Mesothelial cell of epicardium (in vitro differentiated cells): ENCODE measurements at regions not wholly inside any gene's neighbourhood (a gene's known extent, or its start where the extent isn't known, plus 50 kb on each side); places are given as distances from the start of the nearest gene placed in this dataset.
"Not testable (repeated sequence)": the region's sequence is repeated elsewhere in the genome, so short reads cannot be mapped to it uniquely, and the experiment has no call there.

Experiments used
- DNase-seq, 2 experiments: peaks; one replicate each; pipeline ENCODE4 v3.0.0; 2021; ENCODE audit warnings: low spot score in 2 of 2; ENCODE audit not compliant: unreplicated experiment in 2 of 2
- H3K27ac Mint-ChIP-seq: 2 replicates; pipeline ENCODE4 v1.8.0; 2021; ENCODE audit warnings: mixed read lengths
- H3K27me3 Mint-ChIP-seq: 2 replicates; pipeline ENCODE4 v1.8.0; 2021; ENCODE audit warnings: low read depth, mixed read lengths
- H3K36me3 Mint-ChIP-seq: 2 replicates; pipeline ENCODE4 v1.8.0; 2021; ENCODE audit warnings: mixed read lengths
- H3K4me1 Mint-ChIP-seq: 2 replicates; pipeline ENCODE4 v1.8.0; 2021; ENCODE audit warnings: mixed read lengths
- H3K4me3 Mint-ChIP-seq: 2 replicates; pipeline ENCODE4 v1.8.0; 2021; ENCODE audit warnings: mild to moderate bottlenecking, moderate library complexity, mixed read lengths
- H3K9me3 Mint-ChIP-seq: 2 replicates; pipeline ENCODE4 v1.8.0; 2021; ENCODE audit warnings: mixed read lengths
- TF ChIP-seq, protein P1 (sequence below): fragments of 200-600 bp; sonication (generic); IDR thresholded peaks from one replicate; pipeline ENCODE4 v1.5.0; 2021; ENCODE audit warnings: antibody characterized with exemption; ENCODE audit not compliant: unreplicated experiment

DNA sequence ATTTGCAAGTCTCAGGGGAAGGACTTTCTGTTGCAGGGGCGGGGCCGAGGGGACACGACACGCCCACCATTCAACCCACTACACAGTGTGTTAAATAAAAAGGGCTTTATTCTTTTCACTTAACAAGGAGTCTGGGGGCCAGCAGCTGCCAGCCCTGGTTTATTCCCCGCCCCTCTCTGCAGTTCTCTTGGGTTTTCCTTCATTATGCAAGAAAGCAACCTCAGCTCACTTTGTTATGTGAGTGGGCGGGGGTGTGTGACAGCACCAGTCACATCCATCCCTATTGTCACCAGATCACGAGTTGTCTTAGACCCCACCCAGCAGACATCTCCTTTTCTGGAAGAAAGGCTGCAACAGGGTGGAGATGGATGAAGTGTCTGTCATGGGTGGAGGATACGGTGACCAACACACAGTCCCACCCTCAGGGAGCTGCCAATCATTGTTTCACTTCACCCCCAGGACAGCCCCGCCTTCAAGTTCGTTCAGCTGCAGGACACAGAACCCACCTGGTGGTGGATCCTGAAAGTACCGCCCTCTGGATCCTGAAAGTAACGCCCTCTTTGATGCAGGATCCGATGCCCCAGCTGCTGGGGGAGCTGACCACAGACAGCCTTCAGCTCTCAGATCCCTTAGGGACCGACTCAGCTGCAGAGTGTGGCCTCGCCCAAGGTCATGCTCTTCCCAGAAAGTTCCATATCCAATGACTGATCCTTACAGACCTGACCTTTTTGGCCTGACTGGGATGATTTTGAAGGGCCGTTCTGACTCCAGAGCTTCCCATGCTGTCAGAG is 79.6 kb downstream of the SMIM20 start:
- TF ChIP-seq, protein P1, sequence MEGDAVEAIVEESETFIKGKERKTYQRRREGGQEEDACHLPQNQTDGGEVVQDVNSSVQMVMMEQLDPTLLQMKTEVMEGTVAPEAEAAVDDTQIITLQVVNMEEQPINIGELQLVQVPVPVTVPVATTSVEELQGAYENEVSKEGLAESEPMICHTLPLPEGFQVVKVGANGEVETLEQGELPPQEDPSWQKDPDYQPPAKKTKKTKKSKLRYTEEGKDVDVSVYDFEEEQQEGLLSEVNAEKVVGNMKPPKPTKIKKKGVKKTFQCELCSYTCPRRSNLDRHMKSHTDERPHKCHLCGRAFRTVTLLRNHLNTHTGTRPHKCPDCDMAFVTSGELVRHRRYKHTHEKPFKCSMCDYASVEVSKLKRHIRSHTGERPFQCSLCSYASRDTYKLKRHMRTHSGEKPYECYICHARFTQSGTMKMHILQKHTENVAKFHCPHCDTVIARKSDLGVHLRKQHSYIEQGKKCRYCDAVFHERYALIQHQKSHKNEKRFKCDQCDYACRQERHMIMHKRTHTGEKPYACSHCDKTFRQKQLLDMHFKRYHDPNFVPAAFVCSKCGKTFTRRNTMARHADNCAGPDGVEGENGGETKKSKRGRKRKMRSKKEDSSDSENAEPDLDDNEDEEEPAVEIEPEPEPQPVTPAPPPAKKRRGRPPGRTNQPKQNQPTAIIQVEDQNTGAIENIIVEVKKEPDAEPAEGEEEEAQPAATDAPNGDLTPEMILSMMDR = peak; percentile 34
- DNase-seq = no peak
- no peaks in the 10 kb centered on the region for H3K4me1 Mint-ChIP-seq
- H3K27me3 Mint-ChIP-seq = no peaks in the 10 kb centered on the region
- no peaks in the 10 kb centered on the region for H3K9me3 Mint-ChIP-seq
- H3K27ac Mint-ChIP-seq = no peak overlapping the region
- H3K36me3 Mint-ChIP-seq = no peaks in the 10 kb centered on the region
- no peak overlapping the region for H3K4me3 Mint-ChIP-seq

DNA sequence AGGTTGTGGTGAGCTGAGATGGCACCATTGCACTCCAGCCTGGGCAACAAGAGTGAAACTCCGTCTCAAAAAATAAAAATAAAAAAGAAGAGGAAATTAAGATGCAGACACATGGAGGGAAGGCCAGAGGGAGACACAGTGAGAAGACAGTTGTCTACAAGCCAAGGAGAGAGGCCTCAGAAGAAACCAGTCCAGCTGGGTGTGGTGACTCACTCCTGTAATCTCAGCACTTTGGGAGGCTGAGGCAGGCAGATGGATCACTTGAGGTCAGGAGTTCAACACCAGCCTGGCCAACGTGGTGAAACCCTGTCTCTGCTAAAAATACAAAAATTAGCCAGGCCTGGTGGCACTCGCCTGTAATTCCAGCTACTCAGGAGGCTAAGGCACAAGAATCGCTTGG is 80.6 kb downstream of the SMIM20 start:
- H3K27ac Mint-ChIP-seq, H3K4me3 Mint-ChIP-seq, H3K36me3 Mint-ChIP-seq, DNase-seq, H3K4me1 Mint-ChIP-seq, H3K9me3 Mint-ChIP-seq, H3K27me3 Mint-ChIP-seq: not testable (repeated sequence)

DNA sequence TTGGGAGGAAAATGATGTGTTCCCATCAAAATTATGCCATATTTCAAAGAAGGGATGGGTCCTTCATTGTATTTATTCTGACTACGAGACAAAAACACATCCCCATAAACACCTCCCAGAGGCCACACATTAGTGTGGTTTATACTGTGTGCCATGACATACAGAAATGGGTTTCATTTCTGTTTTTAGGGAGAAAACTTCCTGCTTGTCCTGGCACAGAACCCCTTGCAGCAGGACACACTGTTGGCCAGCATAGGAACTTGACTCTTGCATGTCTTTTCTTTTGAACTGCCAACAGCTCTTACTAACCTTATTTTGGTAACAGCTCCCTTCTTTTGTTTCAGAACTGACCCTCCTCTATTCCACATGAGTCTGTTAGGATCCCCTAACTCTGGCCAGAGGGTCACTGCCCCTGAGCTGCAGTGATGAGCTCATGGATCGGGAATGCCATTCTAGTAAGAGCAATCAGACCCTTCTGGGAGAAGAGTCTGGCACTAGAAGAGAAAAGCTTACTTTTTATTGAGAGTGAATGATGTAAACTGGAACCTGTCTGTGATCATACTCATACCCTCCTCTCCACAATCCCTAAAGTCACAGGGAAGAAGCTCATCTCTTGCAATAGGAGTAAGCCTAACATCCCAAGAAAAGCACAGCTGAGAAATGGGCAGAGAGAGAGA is 86.4 kb downstream of the SMIM20 start:
- Mint-ChIP-seq H3K27ac (no peak overlapping the region), H3K27me3 (no peaks in the 10 kb centered on the region), H3K36me3 (no peaks in the 10 kb centered on the region), H3K9me3 (no peaks in the 10 kb centered on the region), H3K4me3 (no peak overlapping the region), H3K4me1 (no peaks in the 10 kb centered on the region)
- no peak for DNase-seq
- TF ChIP-seq, protein P1 = no peak

DNA sequence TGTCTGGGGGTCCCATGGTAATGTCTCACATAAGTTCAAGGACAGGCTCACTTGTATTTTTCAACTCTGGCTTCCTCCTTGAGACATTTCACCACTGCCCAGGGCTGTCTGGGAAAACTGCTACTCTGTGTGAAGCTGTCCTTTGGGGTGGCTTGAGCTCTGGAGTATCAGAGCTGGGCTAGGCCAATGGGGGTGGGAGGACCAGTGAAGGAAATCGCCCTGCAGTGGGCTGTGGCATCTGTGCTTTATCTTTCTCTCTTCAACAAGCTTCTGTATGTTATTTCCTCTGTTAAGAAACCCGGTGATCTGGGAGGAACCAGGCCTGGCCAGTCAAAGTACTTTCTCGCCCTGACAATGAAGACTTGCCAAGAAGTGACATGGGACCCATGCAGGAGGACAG is 87.4 kb downstream of the SMIM20 start:
- TF ChIP-seq, protein P1 = no peak
- no peaks in the 10 kb centered on the region for H3K36me3 Mint-ChIP-seq
- no peak overlapping the region for H3K4me3 Mint-ChIP-seq
- no peak for DNase-seq
- H3K27ac Mint-ChIP-seq = no peak overlapping the region
- H3K9me3 Mint-ChIP-seq = no peaks in the 10 kb centered on the region
- no peaks in the 10 kb centered on the region for H3K4me1 Mint-ChIP-seq
- peaks cover 1% of the 10 kb centered on the region for H3K27me3 Mint-ChIP-seq

DNA sequence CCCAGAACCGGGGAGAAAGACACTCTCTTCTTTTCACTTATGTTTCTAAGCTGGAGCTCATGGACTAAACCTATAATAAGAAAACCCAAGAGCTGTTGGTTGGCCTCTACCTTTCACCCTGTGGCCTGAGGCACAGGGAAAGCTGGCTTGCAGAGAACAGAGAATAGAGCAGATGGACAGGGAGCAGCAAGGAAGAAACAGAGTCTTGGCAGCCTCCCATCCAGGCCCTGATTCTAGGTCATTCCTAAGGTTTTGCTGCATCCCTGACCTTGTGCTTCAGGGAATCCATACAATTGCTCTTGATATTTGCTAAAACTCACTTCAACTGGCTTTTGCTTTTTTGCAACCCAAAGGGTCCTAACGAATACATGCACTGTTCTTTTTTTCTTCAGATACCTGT is 87.8 kb downstream of the SMIM20 start:
- Mint-ChIP-seq H3K4me1 (no peaks in the 10 kb centered on the region), H3K36me3 (no peaks in the 10 kb centered on the region), H3K27ac (no peak overlapping the region), H3K27me3 (peaks cover 1% of the 10 kb centered on the region), H3K4me3 (no peak overlapping the region), H3K9me3 (no peaks in the 10 kb centered on the region)
- no peak for DNase-seq
- TF ChIP-seq, protein P1 = no peak

DNA sequence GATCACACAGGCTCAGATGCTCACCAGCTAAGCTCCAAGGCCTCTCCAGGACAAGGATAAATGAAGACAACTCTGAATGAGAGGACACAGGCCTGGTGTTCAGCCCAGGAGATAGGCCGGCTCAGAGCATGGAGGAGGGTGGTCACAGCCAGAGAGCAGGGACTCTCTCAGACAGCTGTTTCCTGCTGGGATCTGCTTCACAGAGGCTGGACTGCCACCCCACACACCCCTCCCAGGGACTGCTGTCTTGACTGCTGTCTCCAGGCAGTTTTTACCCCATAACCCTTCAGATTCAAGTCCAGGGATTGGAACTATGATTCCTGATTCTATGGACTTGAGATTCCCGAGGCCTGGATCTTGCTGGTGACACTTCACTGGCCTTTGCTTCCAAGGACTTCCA is 89.0 kb downstream of the SMIM20 start:
- TF ChIP-seq, protein P1 = no peak
- no peak overlapping the region for H3K27ac Mint-ChIP-seq
- H3K4me1 Mint-ChIP-seq = no peaks in the 10 kb centered on the region
- DNase-seq = no peak
- H3K27me3 Mint-ChIP-seq = peaks cover 1% of the 10 kb centered on the region
- H3K9me3 Mint-ChIP-seq = peaks cover 4% of the 10 kb centered on the region
- no peak overlapping the region for H3K4me3 Mint-ChIP-seq
- H3K36me3 Mint-ChIP-seq = no peaks in the 10 kb centered on the region
